ENCODE measurements at regions not wholly inside any gene's neighbourhood (a gene's known extent, or its start where the extent isn't known, plus 50 kb on each side); places are given as distances from the start of the nearest gene placed in this dataset.

GRCh38 chr14:86626530-86626929 lies 1096.6 kb downstream of the FLRT2 start:
- TF ChIP-seq POLR2A (IDR thresholded peaks at IDR 0.05) (no peak), CTCF (IDR thresholded peaks at IDR 0.05) (no peak)

Data from thyroid gland (tissue), 4 donors.